HEK293T (cell line): ENCODE measurements at regions not wholly inside any gene's neighbourhood (a gene's known extent, or its start where the extent isn't known, plus 50 kb on each side); places are given as distances from the start of the nearest gene placed in this dataset.

Experiments
- CTCF ChIA-PET: fragments of 350-600 bp; formaldehyde crosslinking; extraction: SDS; loops from one replicate; lab custom pipeline; 2021; ENCODE audit warnings: antibody characterized with exemption, inconsistent platforms; lab: Yijun Ruan, JAX
- POLR2A ChIA-PET: fragments of 350-600 bp; formaldehyde crosslinking; extraction: SDS; loops from one replicate; lab custom pipeline; 2020; ENCODE audit warnings: antibody characterized with exemption, inconsistent platforms; lab: Yijun Ruan, JAX
- DNase-seq: peaks from one replicate; pipeline ENCODE4 v3.0.0; 2012; ENCODE audit warnings: mixed read lengths; ENCODE audit errors: extremely low spot score
- ARNT ChIP-seq: fragments of 450-650 bp; IDR thresholded peaks from 2 replicates; pipeline ENCODE4 v1.6.1; 2017; ENCODE audit warnings: mild to moderate bottlenecking
- BHLHE40 ChIP-seq: fragments of 450-650 bp; IDR thresholded peaks from 2 replicates; pipeline ENCODE4 v1.6.1; 2016; ENCODE audit warnings: mild to moderate bottlenecking, moderate library complexity, borderline replicate concordance
- CTBP1 ChIP-seq: fragments of 450-650 bp; IDR thresholded peaks from 2 replicates; pipeline ENCODE4 v1.6.1; 2016; ENCODE audit warnings: borderline replicate concordance
- ELF4 ChIP-seq: fragments of 450-650 bp; IDR thresholded peaks from 2 replicates; pipeline ENCODE4 v1.6.1; 2017; ENCODE audit warnings: antibody characterized with exemption
- FOXA1 ChIP-seq: fragments of 450-650 bp; IDR thresholded peaks from 2 replicates; pipeline ENCODE4 v1.6.1; 2016; ENCODE audit warnings: mild to moderate bottlenecking
- FOXK2 ChIP-seq: fragments of 450-650 bp; IDR thresholded peaks from 2 replicates; pipeline ENCODE4 v1.6.1; 2016; ENCODE audit warnings: mild to moderate bottlenecking
- FOXM1 ChIP-seq: fragments of 450-650 bp; IDR thresholded peaks from 2 replicates; pipeline ENCODE4 v1.6.1; 2017; ENCODE audit warnings: mild to moderate bottlenecking, borderline replicate concordance
- HDGF ChIP-seq: fragments of 450-650 bp; IDR thresholded peaks from 2 replicates; pipeline ENCODE4 v1.6.1; 2017; ENCODE audit warnings: antibody characterized with exemption, borderline replicate concordance
- L3MBTL2 ChIP-seq: fragments of 450-650 bp; conservative IDR thresholded peaks from 2 replicates; pipeline ENCODE4 v1.6.1; 2016; ENCODE audit warnings: mild to moderate bottlenecking
- LEF1 ChIP-seq: fragments of 450-650 bp; IDR thresholded peaks from 2 replicates; pipeline ENCODE4 v1.6.1; 2017; ENCODE audit warnings: mild to moderate bottlenecking, borderline replicate concordance
- NFRKB ChIP-seq: fragments of 450-650 bp; IDR thresholded peaks from 2 replicates; pipeline ENCODE4 v1.6.1; 2016; ENCODE audit warnings: mild to moderate bottlenecking, moderate library complexity
- PKNOX1 ChIP-seq: fragments of 450-650 bp; IDR thresholded peaks from 2 replicates; pipeline ENCODE4 v1.6.1; 2016
- SP1 ChIP-seq: fragments of 450-650 bp; IDR thresholded peaks from 2 replicates; pipeline ENCODE4 v1.6.1; 2017
- SUZ12 ChIP-seq: fragments of 450-650 bp; IDR thresholded peaks from 2 replicates; pipeline ENCODE4 v1.6.1; 2016; ENCODE audit warnings: mild to moderate bottlenecking
- TARDBP ChIP-seq: fragments of 450-650 bp; IDR thresholded peaks from 2 replicates; pipeline ENCODE4 v1.6.1; 2016
- ZNF384 ChIP-seq: fragments of 450-650 bp; IDR thresholded peaks from 2 replicates; pipeline ENCODE4 v1.6.1; 2016

GRCh38 chr15:94023531-94023930, 207.8 kb upstream of the MCTP2 start:
- ChIA-PET CTCF (no interaction called here), POLR2A (no interaction called here)
- no peak for DNase-seq
- TF ChIP-seq FOXK2 (no peak), FOXA1 (no peak), L3MBTL2 (no peak), CTBP1 (no peak), TARDBP (no peak), PKNOX1 (no peak), ZNF384 (no peak), FOXM1 (no peak), ELF4 (no peak), ARNT (no peak), SUZ12 (no peak), HDGF (no peak), SP1 (no peak), LEF1 (no peak), NFRKB (no peak), BHLHE40 (no peak)

DNA sequence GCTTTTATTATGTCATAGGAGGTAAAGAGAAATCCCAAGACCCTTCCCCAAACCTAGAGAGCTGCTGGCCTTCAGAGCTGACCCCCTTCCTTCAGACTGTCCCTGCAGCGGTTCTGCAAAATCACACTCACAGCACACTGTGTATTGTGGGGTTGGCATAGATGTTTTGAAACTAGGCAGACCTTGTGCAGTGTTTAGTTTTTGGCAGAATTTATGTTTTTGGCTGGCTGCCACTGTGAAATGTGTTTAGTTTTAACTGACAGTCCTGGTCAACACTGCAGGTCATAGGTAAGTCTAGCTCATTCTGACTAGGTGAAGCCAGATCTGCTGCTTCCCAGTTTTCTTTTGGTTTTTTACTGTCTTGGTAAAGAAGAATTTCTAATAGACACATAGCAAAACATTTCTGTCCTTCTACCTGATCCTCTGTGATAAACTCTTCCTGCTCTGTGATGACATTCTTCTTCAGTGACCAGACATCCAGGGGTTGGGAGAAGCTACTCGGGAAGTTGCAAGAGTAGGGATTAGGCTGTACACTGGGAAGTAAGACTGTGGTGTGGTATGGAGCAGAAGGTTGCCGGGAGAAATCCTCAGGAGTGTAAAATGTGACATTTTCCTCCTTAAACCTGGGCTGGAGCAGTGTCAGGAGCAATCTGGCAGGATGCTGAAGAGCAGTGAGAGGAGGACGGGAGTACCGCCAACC, 209.6 kb upstream of the MCTP2 start:
- ChIA-PET POLR2A (no interaction called here), CTCF (interaction anchor here (1.8 kb wide), 1 partner anchor 98 kb away, joined by 6 read pairs; no protein-coding TSS in a partner anchor)
- TF ChIP-seq ARNT: no peak
- no peak for TF ChIP-seq ZNF384

GRCh38 chr15:94019062-94019461, 212.3 kb upstream of the MCTP2 start:
- ChIA-PET CTCF (no interaction called here), POLR2A (no interaction called here)

More for the DNA sequence above, 209.6 kb upstream of the MCTP2 start:
- no peak for DNase-seq

DNA sequence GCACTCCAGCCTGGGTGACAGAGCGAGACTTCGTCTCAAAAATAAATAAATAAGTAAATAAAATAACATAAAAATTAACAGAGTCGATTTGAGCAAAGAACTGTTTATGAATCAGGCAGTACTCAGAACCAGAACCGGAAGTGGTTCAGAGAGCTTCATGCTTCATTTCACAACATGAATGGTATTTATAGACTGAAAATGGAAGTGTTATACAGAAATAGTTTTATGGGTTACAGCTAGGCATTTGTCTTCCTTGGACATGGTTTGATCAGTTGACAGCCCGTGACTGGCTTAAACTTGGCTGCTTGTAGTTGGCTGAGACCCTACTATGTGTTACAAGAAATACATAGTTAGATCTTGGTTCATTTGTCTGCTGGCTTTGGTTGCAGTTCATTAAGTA, 216.0 kb upstream of the MCTP2 start:
- TF ChIP-seq HDGF (no peak), ARNT (no peak), PKNOX1 (no peak), FOXM1 (no peak), NFRKB (no peak), FOXA1 (no peak), L3MBTL2 (no peak), LEF1 (no peak), SP1 (no peak), SUZ12 (no peak), ELF4 (no peak), CTBP1 (no peak), TARDBP (no peak), FOXK2 (no peak)
- ChIA-PET CTCF (no interaction called here), POLR2A (no interaction called here)
- DNase-seq: no peak

More at GRCh38 chr15:94019062-94019461, 212.3 kb upstream of the MCTP2 start:
- no peak for DNase-seq
- TF ChIP-seq TARDBP (no peak), CTBP1 (no peak), LEF1 (no peak), ELF4 (no peak), ARNT (no peak), PKNOX1 (no peak), SP1 (no peak), FOXM1 (no peak), ZNF384 (no peak), NFRKB (no peak), HDGF (no peak), FOXK2 (no peak), FOXA1 (no peak), SUZ12 (no peak), BHLHE40 (no peak), L3MBTL2 (no peak)

GRCh38 chr15:94008104-94009074, 223.0 kb upstream of the MCTP2 start:
- ChIA-PET CTCF (interaction anchor here (2.9 kb wide), 1 partner anchor 111 kb away, joined by 14 read pairs; no protein-coding TSS in a partner anchor), POLR2A (no interaction called here)
- no peak for TF ChIP-seq L3MBTL2
- no peak for TF ChIP-seq LEF1
- TF ChIP-seq FOXK2: no peak
- TF ChIP-seq PKNOX1: no peak
- no peak for TF ChIP-seq SUZ12
- no peak for TF ChIP-seq FOXM1
- no peak for TF ChIP-seq TARDBP
- no peak for TF ChIP-seq SP1
- TF ChIP-seq BHLHE40: no peak
- TF ChIP-seq NFRKB: no peak
- TF ChIP-seq CTBP1: no peak
- no peak for TF ChIP-seq ARNT
- no peak for TF ChIP-seq HDGF
- no peak for TF ChIP-seq ZNF384
- no peak for TF ChIP-seq FOXA1
- TF ChIP-seq ELF4: no peak
- DNase-seq: no peak
